GM12878 (cell line): ENCODE measurements at regions not wholly inside any gene's neighbourhood (a gene's known extent, or its start where the extent isn't known, plus 50 kb on each side); places are given as distances from the start of the nearest gene placed in this dataset.

ENCODE experiments used
- ATAC-seq: fragments of 200-7000 bp; cut with Tn5 transposase; 3 replicates; pipeline ENCODE4 v1.9.1; 2020; ENCODE audit warnings: mild to moderate bottlenecking, moderate library complexity
- BruUV-seq: library from RNA; stranded (reverse); fragments of 400-500 nt; replicated peaks from 2 replicates; lab custom pipeline; 2021; lab: Mats Ljungman, UMichigan
- CTCF ChIA-PET: fragments of 300-600 bp; sonication (Branson Sonifier 250); formaldehyde crosslinking; extraction: SDS; loops from one replicate; lab custom pipeline; 2021; ENCODE audit warnings: inconsistent platforms; lab: Yijun Ruan, JAX
- POLR2A ChIA-PET: fragments of 350-600 bp; formaldehyde crosslinking; extraction: SDS; loops from one replicate; lab custom pipeline; 2021; ENCODE audit warnings: inconsistent platforms; lab: Charles Lee
- RAD21 ChIA-PET: fragments of 300-600 bp; sonication (Branson Sonifier 250); formaldehyde crosslinking; loops from one replicate; lab custom pipeline; 2023; ENCODE audit warnings: antibody characterized with exemption; ENCODE audit not compliant: unreplicated experiment; lab: Charles Lee
- SMC1A ChIA-PET: fragments of 300-600 bp; sonication (Branson Sonifier 250); formaldehyde crosslinking; loops from one replicate; lab custom pipeline; 2023; ENCODE audit not compliant: unreplicated experiment, uncharacterized antibody; lab: Charles Lee
- DNase-seq: peaks from one replicate; pipeline ENCODE4 v3.0.0-alpha.2; 2011; ENCODE audit warnings: low read depth, low spot score
- FAIRE-seq: peaks from 3 replicates; lab custom pipeline; 2011; peaks lifted over from hg19 to GRCh38; lab: Jason Lieb, UNC
- H2AFZ ChIP-seq: 2 replicates; pipeline ENCODE4 v1.6.0; 2011; ENCODE audit warnings: low read depth, low read length, control low read depth; ENCODE audit not compliant: control insufficient read depth
- H3K27ac ChIP-seq: 2 replicates; pipeline ENCODE4 v1.5.1; 2011; ENCODE audit warnings: control low read depth; ENCODE audit not compliant: control insufficient read depth, insufficient read depth
- H3K27me3 ChIP-seq, 2 experiments: replicated peaks in 1 of 2; 2 replicates each; pipeline versions ENCODE4 v1.6.0 to v1.6.1; 2011; ENCODE audit warnings: low read length in 1 of 2; ENCODE audit not compliant: control insufficient read depth in 2 of 2, insufficient read depth in 2 of 2
- H3K36me3 ChIP-seq, 2 experiments: 2 replicates each; pipeline ENCODE4 v1.5.1; 2011; ENCODE audit warnings: low read length in 1 of 2; ENCODE audit not compliant: control insufficient read depth in 2 of 2, insufficient read depth in 2 of 2
- H3K4me1 ChIP-seq: 2 replicates; pipeline ENCODE4 v1.6.1; 2011; ENCODE audit warnings: mild to moderate bottlenecking, low read length, moderate library complexity, mixed read lengths; ENCODE audit not compliant: control insufficient read depth, insufficient read depth
- H3K4me2 ChIP-seq: 2 replicates; pipeline ENCODE4 v1.6.0; 2011; ENCODE audit warnings: control low read depth; ENCODE audit not compliant: control insufficient read depth, insufficient read depth
- H3K4me3 ChIP-seq: fragments of 200-600 bp; sonication (generic); 2 replicates; pipeline ENCODE4 v1.5.1; 2016
- H3K79me2 ChIP-seq: 2 replicates; pipeline ENCODE4 v1.6.0; 2011; ENCODE audit warnings: low read length; ENCODE audit not compliant: control insufficient read depth, insufficient read depth
- H3K9ac ChIP-seq: 2 replicates; pipeline ENCODE4 v1.8.0; 2011; ENCODE audit warnings: low read length, control low read depth, mixed read lengths; ENCODE audit not compliant: control insufficient read depth, insufficient read depth
- H3K9me3 ChIP-seq: replicated peaks from 3 replicates; pipeline ENCODE4 v1.5.1; 2011; ENCODE audit warnings: mild to moderate bottlenecking, low read length; ENCODE audit not compliant: control insufficient read depth, insufficient read depth
- H4K20me1 ChIP-seq: 2 replicates; pipeline ENCODE4 v1.6.0; 2011; ENCODE audit not compliant: control insufficient read depth, insufficient read depth
- KAT2A ChIP-seq: conservative IDR thresholded peaks from 2 replicates; pipeline ENCODE4 v1.6.1; 2011; ENCODE audit warnings: low read depth, low read length; ENCODE audit not compliant: control insufficient read depth
- MTA3 ChIP-seq: IDR thresholded peaks from 2 replicates; pipeline ENCODE4 v1.6.1; 2012; ENCODE audit warnings: low read length, inconsistent platforms, borderline replicate concordance
- RELA ChIP-seq: fragments of 450-650 bp; IDR thresholded peaks from 2 replicates; pipeline ENCODE4 v1.8.0; 2014; ENCODE audit warnings: borderline replicate concordance; ENCODE audit not compliant: partially characterized antibody
- SMAD1 ChIP-seq: fragments of 450-650 bp; IDR thresholded peaks from 2 replicates; pipeline ENCODE4 v1.6.1; 2018; ENCODE audit warnings: mild to moderate bottlenecking, low read depth; ENCODE audit not compliant: partially characterized antibody
- STAT3 ChIP-seq: IDR thresholded peaks from 2 replicates; pipeline ENCODE4 v1.6.1; 2011; ENCODE audit warnings: low read depth, low read length, improper control_type of control experiment
- TARDBP ChIP-seq: IDR thresholded peaks from 2 replicates; pipeline ENCODE4 v1.6.1; 2016; ENCODE audit warnings: borderline replicate concordance
- WGBS: methylation state at CpG from one replicate; pipeline ENCODE4 v1.1.6; 2016; ENCODE audit warnings: low lambda C conversion rate; ENCODE audit not compliant: insufficient replicate concordance, insufficient coverage; ENCODE audit errors: missing lambda C conversion rate; 5-methylcytosine and 5-hydroxymethylcytosine counted together
- in situ Hi-C: fragments of 300-500 bp; cut with MboI; formaldehyde crosslinking; loops from 9 replicates; pipeline ENCODE4 v1.14.3; 2018; ENCODE audit warnings: mixed read lengths
- intact Hi-C: fragments of 100-400 bp; cut with micrococcal nuclease; formaldehyde crosslinking; loops from one replicate; pipeline ENCODE4 v1.14.2; 2022; ENCODE audit not compliant: unreplicated experiment
- TF ChIP-seq, protein P1 (sequence below): fragments of 450-650 bp; IDR thresholded peaks from 2 replicates; pipeline ENCODE4 v1.6.1; 2017; ENCODE audit warnings: mild to moderate bottlenecking
- TF ChIP-seq, protein P2 (sequence below): fragments of 450-650 bp; IDR thresholded peaks from 2 replicates; pipeline ENCODE4 v1.6.1; 2018; ENCODE audit warnings: mild to moderate bottlenecking, low read depth, moderate library complexity; ENCODE audit not compliant: partially characterized antibody

DNA sequence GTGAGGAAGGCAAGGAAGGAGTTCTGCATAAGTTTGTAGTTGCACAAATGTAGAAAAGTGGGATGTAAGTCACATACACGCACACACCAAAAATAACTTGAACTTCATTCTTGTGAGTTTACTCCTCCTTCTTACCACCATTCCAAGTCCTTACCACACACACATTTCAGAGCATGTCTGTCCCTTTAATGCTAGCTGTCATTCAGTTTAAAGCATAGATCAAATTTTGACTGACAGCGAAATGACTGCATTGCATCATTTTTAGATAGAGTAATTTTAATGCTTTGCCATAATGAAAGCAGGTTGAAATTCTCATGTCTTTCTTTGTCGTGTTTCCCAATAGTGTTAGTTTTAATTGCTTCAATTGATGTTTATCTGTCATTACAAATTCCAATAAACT is 629.6 kb upstream of the HTR2C start:
- Histone ChIP-seq H3K4me1 (no peaks in the 10 kb centered on the region), H3K27ac (no peak overlapping the region), H3K4me2 (no peak overlapping the region), H3K9ac (no peak overlapping the region), H3K27me3 (no peaks in the 10 kb centered on the region), H3K79me2 (no peaks in the 10 kb centered on the region), H4K20me1 (no peaks in the 10 kb centered on the region), H3K36me3 (no peaks in the 10 kb centered on the region), H2AFZ (no peak overlapping the region), H3K4me3 (no peak overlapping the region), H3K9me3 (no peaks in the 10 kb centered on the region; the same call in 2 of the 3 replicates)
- no peak for ATAC-seq
- in situ Hi-C loops: no loop called here
- SMC1A ChIA-PET: no interaction called here
- RAD21 ChIA-PET: no interaction called here
- CTCF ChIA-PET: no interaction called here
- BruUV-seq: no TSS peak
- 28% methylated on average over 3 of the region's 3 CpGs for WGBS
- POLR2A ChIA-PET: no interaction called here
- no peak for FAIRE-seq
- intact Hi-C loops: no loop called here
- no peak for DNase-seq
- TF ChIP-seq KAT2A (no peak), TARDBP (no peak)

DNA sequence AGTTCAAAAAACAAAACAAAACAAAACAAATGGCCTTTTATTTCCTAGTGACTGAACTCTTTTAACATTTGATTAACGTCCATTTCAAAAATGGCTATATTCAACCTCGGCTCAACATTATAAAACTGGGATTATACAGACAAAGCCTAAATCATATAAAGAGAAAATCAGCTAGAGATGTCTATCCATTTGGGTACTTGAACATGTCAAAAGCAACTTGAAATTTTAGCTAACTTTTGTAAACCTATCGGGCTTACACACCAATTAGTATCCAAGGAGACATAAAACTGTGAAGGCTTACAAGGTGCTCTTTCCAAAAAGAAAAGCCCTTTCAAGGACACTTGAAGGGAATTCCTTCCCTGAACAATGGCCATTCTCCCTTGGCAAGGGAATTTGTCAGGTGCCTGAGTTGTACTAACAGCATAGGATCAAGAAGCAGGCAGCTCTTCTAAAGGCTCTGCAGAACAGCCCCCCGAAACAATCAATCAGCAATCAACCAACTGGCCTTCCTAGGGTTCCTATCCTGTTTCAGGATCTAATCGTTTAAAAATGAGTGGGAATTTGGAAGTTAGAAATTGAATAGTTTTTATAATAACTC is 633.7 kb upstream of the HTR2C start:
- ATAC-seq (no peak), FAIRE-seq (no peak), DNase-seq (no peak)
- ChIA-PET SMC1A (no interaction called here), CTCF (no interaction called here), POLR2A (no interaction called here), RAD21 (no interaction called here)
- intact Hi-C loops (no loop called here), in situ Hi-C loops (no loop called here)
- WGBS: 38% methylated on average over 5 of the region's 5 CpGs
- H3K36me3 ChIP-seq: no peaks in the 10 kb centered on the region
- no peaks in the 10 kb centered on the region for H4K20me1 ChIP-seq
- no peak overlapping the region for H3K27ac ChIP-seq
- no peaks in the 10 kb centered on the region for H3K79me2 ChIP-seq
- no peak overlapping the region for H3K9ac ChIP-seq
- H2AFZ ChIP-seq: no peak overlapping the region
- H3K4me3 ChIP-seq: no peak overlapping the region
- H3K4me1 ChIP-seq: no peaks in the 10 kb centered on the region
- no peaks in the 10 kb centered on the region for H3K27me3 ChIP-seq
- H3K4me2 ChIP-seq: no peak overlapping the region
- no peaks in the 10 kb centered on the region; the same call in 2 of the 3 replicates for H3K9me3 ChIP-seq
- no TSS peak for BruUV-seq
- TF ChIP-seq, protein P1, sequence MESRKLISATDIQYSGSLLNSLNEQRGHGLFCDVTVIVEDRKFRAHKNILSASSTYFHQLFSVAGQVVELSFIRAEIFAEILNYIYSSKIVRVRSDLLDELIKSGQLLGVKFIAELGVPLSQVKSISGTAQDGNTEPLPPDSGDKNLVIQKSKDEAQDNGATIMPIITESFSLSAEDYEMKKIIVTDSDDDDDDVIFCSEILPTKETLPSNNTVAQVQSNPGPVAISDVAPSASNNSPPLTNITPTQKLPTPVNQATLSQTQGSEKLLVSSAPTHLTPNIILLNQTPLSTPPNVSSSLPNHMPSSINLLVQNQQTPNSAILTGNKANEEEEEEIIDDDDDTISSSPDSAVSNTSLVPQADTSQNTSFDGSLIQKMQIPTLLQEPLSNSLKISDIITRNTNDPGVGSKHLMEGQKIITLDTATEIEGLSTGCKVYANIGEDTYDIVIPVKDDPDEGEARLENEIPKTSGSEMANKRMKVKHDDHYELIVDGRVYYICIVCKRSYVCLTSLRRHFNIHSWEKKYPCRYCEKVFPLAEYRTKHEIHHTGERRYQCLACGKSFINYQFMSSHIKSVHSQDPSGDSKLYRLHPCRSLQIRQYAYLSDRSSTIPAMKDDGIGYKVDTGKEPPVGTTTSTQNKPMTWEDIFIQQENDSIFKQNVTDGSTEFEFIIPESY: no peak
- TF ChIP-seq, protein P2, sequence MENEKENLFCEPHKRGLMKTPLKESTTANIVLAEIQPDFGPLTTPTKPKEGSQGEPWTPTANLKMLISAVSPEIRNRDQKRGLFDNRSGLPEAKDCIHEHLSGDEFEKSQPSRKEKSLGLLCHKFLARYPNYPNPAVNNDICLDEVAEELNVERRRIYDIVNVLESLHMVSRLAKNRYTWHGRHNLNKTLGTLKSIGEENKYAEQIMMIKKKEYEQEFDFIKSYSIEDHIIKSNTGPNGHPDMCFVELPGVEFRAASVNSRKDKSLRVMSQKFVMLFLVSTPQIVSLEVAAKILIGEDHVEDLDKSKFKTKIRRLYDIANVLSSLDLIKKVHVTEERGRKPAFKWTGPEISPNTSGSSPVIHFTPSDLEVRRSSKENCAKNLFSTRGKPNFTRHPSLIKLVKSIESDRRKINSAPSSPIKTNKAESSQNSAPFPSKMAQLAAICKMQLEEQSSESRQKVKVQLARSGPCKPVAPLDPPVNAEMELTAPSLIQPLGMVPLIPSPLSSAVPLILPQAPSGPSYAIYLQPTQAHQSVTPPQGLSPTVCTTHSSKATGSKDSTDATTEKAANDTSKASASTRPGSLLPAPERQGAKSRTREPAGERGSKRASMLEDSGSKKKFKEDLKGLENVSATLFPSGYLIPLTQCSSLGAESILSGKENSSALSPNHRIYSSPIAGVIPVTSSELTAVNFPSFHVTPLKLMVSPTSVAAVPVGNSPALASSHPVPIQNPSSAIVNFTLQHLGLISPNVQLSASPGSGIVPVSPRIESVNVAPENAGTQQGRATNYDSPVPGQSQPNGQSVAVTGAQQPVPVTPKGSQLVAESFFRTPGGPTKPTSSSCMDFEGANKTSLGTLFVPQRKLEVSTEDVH: no peak
- TF ChIP-seq TARDBP: no peak
- no peak for TF ChIP-seq SMAD1
- TF ChIP-seq MTA3: no peak
- no peak for TF ChIP-seq STAT3
- no peak for TF ChIP-seq RELA
